ENCODE measurements at regions not wholly inside any gene's neighbourhood (a gene's known extent, or its start where the extent isn't known, plus 50 kb on each side); places are given as distances from the start of the nearest gene placed in this dataset.

- TF ChIP-seq, protein P1, sequence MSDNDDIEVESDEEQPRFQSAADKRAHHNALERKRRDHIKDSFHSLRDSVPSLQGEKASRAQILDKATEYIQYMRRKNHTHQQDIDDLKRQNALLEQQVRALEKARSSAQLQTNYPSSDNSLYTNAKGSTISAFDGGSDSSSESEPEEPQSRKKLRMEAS (IDR thresholded peaks at IDR 0.05; ENCODE audit: low read depth, low read length) = no peak
- TF ChIP-seq CTCF (IDR thresholded peaks at IDR 0.05; ENCODE audit: low read depth, low read length) = no peak
- no peak for TF ChIP-seq POLR2A (IDR thresholded peaks at IDR 0.05; ENCODE audit: extremely low read depth, insufficient read length)
These were observed 712.7 kb upstream of the SGCG start for GRCh38 chr13:22468045-22468444.
